ENCODE measurements at regions not wholly inside any gene's neighbourhood (a gene's known extent, or its start where the extent isn't known, plus 50 kb on each side); places are given as distances from the start of the nearest gene placed in this dataset.
"Not testable (repeated sequence)": the region's sequence is repeated elsewhere in the genome, so short reads cannot be mapped to it uniquely, and the experiment has no call there.

GRCh38 chr4:94155404-94155803, 52.3 kb upstream of the SMARCAD1 start:
- not testable (repeated sequence) for TF ChIP-seq POLR2AphosphoS5, POLR2A (IDR thresholded peaks at IDR 0.05)
- TF ChIP-seq, protein P1, sequence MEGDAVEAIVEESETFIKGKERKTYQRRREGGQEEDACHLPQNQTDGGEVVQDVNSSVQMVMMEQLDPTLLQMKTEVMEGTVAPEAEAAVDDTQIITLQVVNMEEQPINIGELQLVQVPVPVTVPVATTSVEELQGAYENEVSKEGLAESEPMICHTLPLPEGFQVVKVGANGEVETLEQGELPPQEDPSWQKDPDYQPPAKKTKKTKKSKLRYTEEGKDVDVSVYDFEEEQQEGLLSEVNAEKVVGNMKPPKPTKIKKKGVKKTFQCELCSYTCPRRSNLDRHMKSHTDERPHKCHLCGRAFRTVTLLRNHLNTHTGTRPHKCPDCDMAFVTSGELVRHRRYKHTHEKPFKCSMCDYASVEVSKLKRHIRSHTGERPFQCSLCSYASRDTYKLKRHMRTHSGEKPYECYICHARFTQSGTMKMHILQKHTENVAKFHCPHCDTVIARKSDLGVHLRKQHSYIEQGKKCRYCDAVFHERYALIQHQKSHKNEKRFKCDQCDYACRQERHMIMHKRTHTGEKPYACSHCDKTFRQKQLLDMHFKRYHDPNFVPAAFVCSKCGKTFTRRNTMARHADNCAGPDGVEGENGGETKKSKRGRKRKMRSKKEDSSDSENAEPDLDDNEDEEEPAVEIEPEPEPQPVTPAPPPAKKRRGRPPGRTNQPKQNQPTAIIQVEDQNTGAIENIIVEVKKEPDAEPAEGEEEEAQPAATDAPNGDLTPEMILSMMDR (IDR thresholded peaks at IDR 0.05), result not testable (repeated sequence)

All from suprapubic skin (tissue), 4 donors.